ENCODE measurements at regions not wholly inside any gene's neighbourhood (a gene's known extent, or its start where the extent isn't known, plus 50 kb on each side); places are given as distances from the start of the nearest gene placed in this dataset.

GRCh38 chr2:239671916-239672849 lies 271.4 kb upstream of the HDAC4 start:
- no peak for TF ChIP-seq CTCF (IDR thresholded peaks at IDR 0.05; ENCODE audit: partially characterized antibody, unreplicated experiment)
- no peak overlapping the region for H3K4me3 Mint-ChIP-seq (ENCODE audit: unreplicated experiment)
- H3K4me1 Mint-ChIP-seq (ENCODE audit: low read depth, unreplicated experiment): peaks cover 14% of the 10 kb centered on the region
- no peak overlapping the region for H3K27ac Mint-ChIP-seq (ENCODE audit: unreplicated experiment)
- H3K9me3 Mint-ChIP-seq (ENCODE audit: unreplicated experiment): peaks cover 9% of the 10 kb centered on the region
- H3K36me3 Mint-ChIP-seq (ENCODE audit: unreplicated experiment): no peaks in the 10 kb centered on the region
- no peak for DNase-seq
- H3K27me3 Mint-ChIP-seq (ENCODE audit: unreplicated experiment): peaks cover 8% of the 10 kb centered on the region

DNA sequence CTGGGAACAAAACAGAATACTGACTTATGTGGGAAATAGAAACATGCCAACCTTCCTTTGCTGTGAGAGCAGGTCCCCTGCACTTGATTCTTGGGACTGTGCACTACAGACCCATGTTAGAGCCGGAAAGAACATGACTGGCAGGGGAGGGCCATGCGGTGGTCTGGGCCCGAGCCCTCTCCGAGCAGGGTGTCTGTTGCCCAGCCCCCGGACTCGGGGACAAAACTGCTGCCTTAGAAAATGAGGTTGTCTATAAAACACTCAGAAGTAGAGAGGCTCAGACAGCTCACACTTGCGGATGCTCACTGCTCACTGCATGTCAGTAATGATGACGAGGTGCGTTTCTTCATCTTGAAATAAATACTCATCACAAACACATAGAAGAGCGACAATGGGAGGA lies 270.7 kb upstream of the HDAC4 start:
- DNase-seq: no peak
- Mint-ChIP-seq H3K4me1 (ENCODE audit: low read depth, unreplicated experiment) (peaks cover 14% of the 10 kb centered on the region), H3K27me3 (ENCODE audit: unreplicated experiment) (peaks cover 10% of the 10 kb centered on the region), H3K9me3 (ENCODE audit: unreplicated experiment) (peaks cover 11% of the 10 kb centered on the region), H3K27ac (ENCODE audit: unreplicated experiment) (no peak overlapping the region), H3K4me3 (ENCODE audit: unreplicated experiment) (no peak overlapping the region), H3K36me3 (ENCODE audit: unreplicated experiment) (no peaks in the 10 kb centered on the region)
- no peak for TF ChIP-seq CTCF (IDR thresholded peaks at IDR 0.05; ENCODE audit: partially characterized antibody, unreplicated experiment)

- peaks cover 11% of the 10 kb centered on the region for H3K9me3 Mint-ChIP-seq (ENCODE audit: unreplicated experiment)
- peaks cover 12% of the 10 kb centered on the region for H3K27me3 Mint-ChIP-seq (ENCODE audit: unreplicated experiment)
- H3K36me3 Mint-ChIP-seq (ENCODE audit: unreplicated experiment): no peaks in the 10 kb centered on the region
These were observed 269.8 kb upstream of the HDAC4 start for GRCh38 chr2:239670463-239671120.

GRCh38 chr2:239669899-239670460 lies 269.2 kb upstream of the HDAC4 start:
- no peak for TF ChIP-seq CTCF (IDR thresholded peaks at IDR 0.05; ENCODE audit: partially characterized antibody, unreplicated experiment)
- no peak overlapping the region for H3K4me3 Mint-ChIP-seq (ENCODE audit: unreplicated experiment)
- peaks cover under 1% of the 10 kb centered on the region for H3K36me3 Mint-ChIP-seq (ENCODE audit: unreplicated experiment)
- no peak for DNase-seq
- peaks cover 14% of the 10 kb centered on the region for H3K4me1 Mint-ChIP-seq (ENCODE audit: low read depth, unreplicated experiment)
- peaks cover 11% of the 10 kb centered on the region for H3K9me3 Mint-ChIP-seq (ENCODE audit: unreplicated experiment)
- no peak overlapping the region for H3K27ac Mint-ChIP-seq (ENCODE audit: unreplicated experiment)
- H3K27me3 Mint-ChIP-seq (ENCODE audit: unreplicated experiment): peaks cover 12% of the 10 kb centered on the region

More at GRCh38 chr2:239670463-239671120, 269.8 kb upstream of the HDAC4 start:
- Mint-ChIP-seq H3K4me3 (ENCODE audit: unreplicated experiment) (no peak overlapping the region), H3K27ac (ENCODE audit: unreplicated experiment) (no peak overlapping the region), H3K4me1 (ENCODE audit: low read depth, unreplicated experiment) (peaks cover 14% of the 10 kb centered on the region)
- DNase-seq: no peak
- no peak for TF ChIP-seq CTCF (IDR thresholded peaks at IDR 0.05; ENCODE audit: partially characterized antibody, unreplicated experiment)
